GM23338 (cell line): ENCODE measurements at regions not wholly inside any gene's neighbourhood (a gene's known extent, or its start where the extent isn't known, plus 50 kb on each side); places are given as distances from the start of the nearest gene placed in this dataset.

Experiments used
- CREB1 ChIP-seq: fragments of 250-450 bp; sonication (Bioruptor Pico); IDR thresholded peaks from 2 replicates; pipeline ENCODE4 v1.5.0; 2020; ENCODE audit warnings: low read depth, mild to moderate bottlenecking, moderate library complexity
- EZH2 ChIP-seq: fragments of 200-600 bp; sonication (generic); IDR thresholded peaks from one replicate; pipeline ENCODE4 v1.8.0; 2017; ENCODE audit warnings: antibody characterized with exemption, mild to moderate bottlenecking, low read depth; ENCODE audit not compliant: unreplicated experiment
- POLR2AphosphoS5 ChIP-seq: IDR thresholded peaks from 2 replicates; pipeline ENCODE4 v1.6.1; 2016; ENCODE audit warnings: antibody characterized with exemption, low read depth
- TF ChIP-seq, protein P1 (sequence below), 2 experiments: fragments of 200-600 bp in 1 of 2; sonication (generic) in 1 of 2; conservative IDR thresholded peaks; 2 replicates each; pipeline versions ENCODE4 v1.5.1 to v1.6.1; 2016 to 2017; ENCODE audit warnings: antibody characterized with exemption in 2 of 2, low read depth in 2 of 2, mild to moderate bottlenecking in 2 of 2, moderate library complexity in 1 of 2
- TF ChIP-seq, protein P2 (sequence below): IDR thresholded peaks from one replicate; pipeline ENCODE4 v1.6.1; 2018; ENCODE audit warnings: antibody characterized with exemption; ENCODE audit not compliant: unreplicated experiment

DNA sequence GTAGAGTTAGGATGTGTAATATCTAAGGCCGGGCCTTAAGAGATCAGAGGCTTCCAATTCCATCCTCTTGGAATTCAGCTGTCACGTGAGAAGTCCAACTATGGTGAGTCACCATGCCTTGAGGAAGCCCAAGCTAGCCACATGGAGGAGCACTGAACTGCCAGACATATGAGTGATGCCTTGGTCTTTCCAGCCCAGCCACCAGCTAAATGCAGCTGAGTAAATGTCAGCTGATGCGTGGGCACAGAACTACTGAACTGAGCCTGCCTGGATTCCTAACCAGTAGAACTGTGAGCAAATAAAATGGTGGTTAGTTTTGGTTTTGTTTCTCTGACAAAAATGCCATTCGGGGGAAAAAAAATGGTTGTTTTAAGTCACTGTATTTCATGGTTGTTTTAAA is 153.7 kb upstream of the SERTAD2 start:
- TF ChIP-seq, protein P1, sequence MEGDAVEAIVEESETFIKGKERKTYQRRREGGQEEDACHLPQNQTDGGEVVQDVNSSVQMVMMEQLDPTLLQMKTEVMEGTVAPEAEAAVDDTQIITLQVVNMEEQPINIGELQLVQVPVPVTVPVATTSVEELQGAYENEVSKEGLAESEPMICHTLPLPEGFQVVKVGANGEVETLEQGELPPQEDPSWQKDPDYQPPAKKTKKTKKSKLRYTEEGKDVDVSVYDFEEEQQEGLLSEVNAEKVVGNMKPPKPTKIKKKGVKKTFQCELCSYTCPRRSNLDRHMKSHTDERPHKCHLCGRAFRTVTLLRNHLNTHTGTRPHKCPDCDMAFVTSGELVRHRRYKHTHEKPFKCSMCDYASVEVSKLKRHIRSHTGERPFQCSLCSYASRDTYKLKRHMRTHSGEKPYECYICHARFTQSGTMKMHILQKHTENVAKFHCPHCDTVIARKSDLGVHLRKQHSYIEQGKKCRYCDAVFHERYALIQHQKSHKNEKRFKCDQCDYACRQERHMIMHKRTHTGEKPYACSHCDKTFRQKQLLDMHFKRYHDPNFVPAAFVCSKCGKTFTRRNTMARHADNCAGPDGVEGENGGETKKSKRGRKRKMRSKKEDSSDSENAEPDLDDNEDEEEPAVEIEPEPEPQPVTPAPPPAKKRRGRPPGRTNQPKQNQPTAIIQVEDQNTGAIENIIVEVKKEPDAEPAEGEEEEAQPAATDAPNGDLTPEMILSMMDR (conservative IDR thresholded peaks at IDR 0.05; ENCODE audit: low read depth in 2 of 2) = no peak
- TF ChIP-seq, protein P2, sequence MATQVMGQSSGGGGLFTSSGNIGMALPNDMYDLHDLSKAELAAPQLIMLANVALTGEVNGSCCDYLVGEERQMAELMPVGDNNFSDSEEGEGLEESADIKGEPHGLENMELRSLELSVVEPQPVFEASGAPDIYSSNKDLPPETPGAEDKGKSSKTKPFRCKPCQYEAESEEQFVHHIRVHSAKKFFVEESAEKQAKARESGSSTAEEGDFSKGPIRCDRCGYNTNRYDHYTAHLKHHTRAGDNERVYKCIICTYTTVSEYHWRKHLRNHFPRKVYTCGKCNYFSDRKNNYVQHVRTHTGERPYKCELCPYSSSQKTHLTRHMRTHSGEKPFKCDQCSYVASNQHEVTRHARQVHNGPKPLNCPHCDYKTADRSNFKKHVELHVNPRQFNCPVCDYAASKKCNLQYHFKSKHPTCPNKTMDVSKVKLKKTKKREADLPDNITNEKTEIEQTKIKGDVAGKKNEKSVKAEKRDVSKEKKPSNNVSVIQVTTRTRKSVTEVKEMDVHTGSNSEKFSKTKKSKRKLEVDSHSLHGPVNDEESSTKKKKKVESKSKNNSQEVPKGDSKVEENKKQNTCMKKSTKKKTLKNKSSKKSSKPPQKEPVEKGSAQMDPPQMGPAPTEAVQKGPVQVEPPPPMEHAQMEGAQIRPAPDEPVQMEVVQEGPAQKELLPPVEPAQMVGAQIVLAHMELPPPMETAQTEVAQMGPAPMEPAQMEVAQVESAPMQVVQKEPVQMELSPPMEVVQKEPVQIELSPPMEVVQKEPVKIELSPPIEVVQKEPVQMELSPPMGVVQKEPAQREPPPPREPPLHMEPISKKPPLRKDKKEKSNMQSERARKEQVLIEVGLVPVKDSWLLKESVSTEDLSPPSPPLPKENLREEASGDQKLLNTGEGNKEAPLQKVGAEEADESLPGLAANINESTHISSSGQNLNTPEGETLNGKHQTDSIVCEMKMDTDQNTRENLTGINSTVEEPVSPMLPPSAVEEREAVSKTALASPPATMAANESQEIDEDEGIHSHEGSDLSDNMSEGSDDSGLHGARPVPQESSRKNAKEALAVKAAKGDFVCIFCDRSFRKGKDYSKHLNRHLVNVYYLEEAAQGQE = no peak
- TF ChIP-seq POLR2AphosphoS5 (no peak), EZH2 (no peak), CREB1 (CRISPR knock-in tag) (no peak)
